ENCODE measurements at regions not wholly inside any gene's neighbourhood (a gene's known extent, or its start where the extent isn't known, plus 50 kb on each side); places are given as distances from the start of the nearest gene placed in this dataset.

GRCh38 chr2:151197184-151198108 is 64.2 kb downstream of the RBM43 start:
- DNase-seq = no peak

GRCh38 chr2:151193576-151193975 is 68.1 kb downstream of the RBM43 start:
- DNase-seq = no peak

GRCh38 chr2:151192681-151193080 is 69.0 kb downstream of the RBM43 start:
- no peak for DNase-seq

GRCh38 chr2:151191001-151191400 is 70.7 kb downstream of the RBM43 start:
- no peak for DNase-seq

- DNase-seq = no peak
Measured at GRCh38 chr2:151189125-151189524, 72.5 kb downstream of the RBM43 start.

- no peak for DNase-seq
Measured at GRCh38 chr2:151186011-151186410, 75.7 kb downstream of the RBM43 start.

GRCh38 chr2:151182899-151183809 is 78.5 kb downstream of the RBM43 start:
- no peak for DNase-seq

GRCh38 chr2:151182396-151182795 is 79.3 kb downstream of the RBM43 start:
- DNase-seq = no peak

- no peak for DNase-seq
Measured at GRCh38 chr2:151181524-151181923, 80.1 kb downstream of the RBM43 start.

- DNase-seq = no peak
Measured at GRCh38 chr2:151180123-151180522, 81.5 kb downstream of the RBM43 start.

- DNase-seq = no peak
Measured at GRCh38 chr2:151178207-151178606, 83.5 kb downstream of the RBM43 start.

GRCh38 chr2:151177756-151178155 is 83.9 kb downstream of the RBM43 start:
- no peak for DNase-seq

- no peak for DNase-seq
Measured at GRCh38 chr2:151176661-151177060, 85.0 kb downstream of the RBM43 start.

GRCh38 chr2:151175864-151176263 is 85.8 kb downstream of the RBM43 start:
- no peak for DNase-seq

GRCh38 chr2:151174127-151174526 is 87.5 kb downstream of the RBM43 start:
- DNase-seq = no peak

GRCh38 chr2:151171186-151171585 is 90.5 kb downstream of the RBM43 start:
- DNase-seq = no peak

- DNase-seq = no peak
Measured at GRCh38 chr2:151166410-151166809, 95.3 kb downstream of the RBM43 start.

- no peak for DNase-seq
Measured at GRCh38 chr2:151165105-151165684, 96.5 kb downstream of the RBM43 start.

GRCh38 chr2:151161821-151162551 is 99.7 kb downstream of the RBM43 start:
- DNase-seq = no peak

GRCh38 chr2:151159109-151159662 is 102.5 kb downstream of the RBM43 start:
- DNase-seq = no peak

GRCh38 chr2:151157000-151157735 is 104.5 kb downstream of the RBM43 start:
- DNase-seq = no peak

GRCh38 chr2:151156431-151156830 is 105.2 kb downstream of the RBM43 start:
- no peak for DNase-seq
